ENCODE measurements at regions not wholly inside any gene's neighbourhood (a gene's known extent, or its start where the extent isn't known, plus 50 kb on each side); places are given as distances from the start of the nearest gene placed in this dataset.

DNA sequence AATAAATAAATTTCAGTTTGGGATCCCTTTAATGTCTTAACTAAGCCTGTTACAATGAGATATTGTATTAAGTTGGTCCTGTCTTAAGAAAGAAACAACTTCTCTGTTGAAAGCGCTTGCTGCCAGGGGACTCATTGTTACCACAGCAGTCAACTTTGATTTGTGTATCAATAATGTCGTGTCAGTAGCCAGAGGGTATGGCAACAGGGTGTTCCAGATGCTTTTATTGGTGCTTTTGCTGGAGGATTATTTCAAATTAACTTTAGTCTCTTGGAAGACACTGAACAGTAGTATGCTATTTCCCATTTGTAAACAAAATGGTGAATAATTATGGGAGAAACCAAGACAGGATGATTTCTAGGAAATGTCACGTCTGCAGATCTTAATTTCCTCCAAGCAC is 91.9 kb upstream of the TSHZ2 start:
- 46 to 56% (median 48%) methylated on average over 3 of the region's 3 CpGs for WGBS, 3 donors
- no peaks in the 10 kb centered on the region for H3K4me1 ChIP-seq (ENCODE audit: control insufficient read depth in 3 of 3, insufficient read depth in 2 of 3, low read depth in 1 of 3, low read length in 2 of 3)
- H3K27ac ChIP-seq (ENCODE audit: low read depth in 1 of 3, low read length in 2 of 3), result no peak overlapping the region
- H3K36me3 ChIP-seq (ENCODE audit: control insufficient read depth in 3 of 3, insufficient read depth in 2 of 3, low read depth in 1 of 3, low read length in 3 of 3), result no peaks in the 10 kb centered on the region
- no peak overlapping the region for H3K4me3 ChIP-seq (ENCODE audit: low read depth in 1 of 3, low read length in 3 of 3)
- H3K27me3 ChIP-seq (ENCODE audit: control insufficient read depth in 3 of 3, insufficient read depth in 3 of 3, low read length in 3 of 3), result no peaks in the 10 kb centered on the region
- FAIRE-seq, result no peak
- DNase-seq, result no peak
- no peaks in the 10 kb centered on the region for H3K9me3 ChIP-seq (ENCODE audit: control insufficient read depth in 2 of 2, insufficient read depth in 1 of 2, low read depth in 1 of 2, low read length in 1 of 2)

DNA sequence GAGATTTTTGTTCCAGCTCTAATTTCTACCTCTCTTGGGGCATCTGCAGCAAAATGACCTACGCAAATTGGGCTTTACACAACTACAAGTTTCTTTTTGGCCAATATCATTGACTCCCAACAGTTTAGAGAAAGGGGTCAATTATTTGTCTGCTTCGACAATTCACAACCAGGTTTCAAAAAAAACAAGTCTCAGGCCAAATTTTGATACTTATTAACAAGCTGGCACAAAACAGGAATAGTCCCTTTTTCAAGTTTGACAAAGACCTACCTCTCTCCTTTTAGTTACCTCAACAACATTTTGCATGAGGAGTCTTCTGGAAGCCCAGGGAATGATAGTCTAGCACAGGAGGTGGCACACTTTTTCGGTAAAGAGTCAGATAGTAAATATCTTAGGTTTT is 97.9 kb upstream of the TSHZ2 start:
- H3K4me3 ChIP-seq (ENCODE audit: low read depth in 1 of 3, low read length in 3 of 3), result no peak overlapping the region
- no peaks in the 10 kb centered on the region for H3K36me3 ChIP-seq (ENCODE audit: control insufficient read depth in 3 of 3, insufficient read depth in 2 of 3, low read depth in 1 of 3, low read length in 3 of 3)
- peaks cover 0 to 2% (median 0%) of the 10 kb centered on the region in 3 donors for H3K27me3 ChIP-seq (ENCODE audit: control insufficient read depth in 3 of 3, insufficient read depth in 3 of 3, low read length in 3 of 3)
- no peak overlapping the region for H3K27ac ChIP-seq (ENCODE audit: low read depth in 1 of 3, low read length in 2 of 3)
- H3K4me1 ChIP-seq (ENCODE audit: control insufficient read depth in 3 of 3, insufficient read depth in 2 of 3, low read depth in 1 of 3, low read length in 2 of 3), result no peaks in the 10 kb centered on the region
- no peak for DNase-seq
- H3K9me3 ChIP-seq (ENCODE audit: control insufficient read depth in 2 of 2, insufficient read depth in 1 of 2, low read depth in 1 of 2, low read length in 1 of 2), result no peaks in the 10 kb centered on the region
- FAIRE-seq, result no peak
- 82 to 97% (median 94%) methylated on average over 3 of the region's 3 CpGs for WGBS, 3 donors

DNA sequence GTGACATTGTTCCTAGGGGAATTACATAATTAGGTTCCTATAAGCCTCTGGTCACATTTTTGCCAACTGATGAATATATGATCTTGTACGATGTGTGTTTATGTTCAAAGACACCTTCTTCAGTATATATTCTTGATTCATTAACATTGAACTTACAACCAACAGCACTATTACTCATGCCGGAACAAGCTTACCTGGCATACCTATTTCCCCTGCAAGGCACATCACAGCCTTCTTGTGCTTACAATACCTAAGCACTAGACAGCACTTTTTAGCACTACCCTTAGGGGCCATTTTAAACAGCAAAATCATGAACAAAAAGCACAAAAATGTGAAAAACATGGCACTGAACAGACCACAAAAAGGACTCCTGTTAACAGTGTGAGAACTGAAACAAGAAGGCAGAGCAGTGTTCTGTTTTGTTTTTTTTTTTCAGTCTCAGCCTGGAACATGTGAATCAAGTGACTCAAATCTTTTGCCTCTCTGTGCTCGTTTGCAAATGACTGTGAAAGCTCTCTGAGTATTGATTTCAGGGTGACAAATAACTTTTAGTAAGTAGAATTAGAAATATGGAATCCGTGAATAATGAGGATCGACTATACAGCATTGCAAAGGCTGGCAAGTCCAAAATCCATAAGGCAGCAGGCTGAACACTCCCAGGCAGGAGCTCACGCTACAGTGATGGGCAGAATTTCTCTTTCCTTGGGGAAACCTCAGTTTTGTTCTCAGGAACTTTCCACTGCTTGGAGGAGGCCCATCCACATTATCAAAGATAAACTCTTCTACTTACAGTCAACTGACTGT is 102.3 kb upstream of the TSHZ2 start:
- H3K4me3 ChIP-seq (ENCODE audit: low read depth in 1 of 3, low read length in 3 of 3), result no peak overlapping the region
- H3K4me1 ChIP-seq (ENCODE audit: control insufficient read depth in 3 of 3, insufficient read depth in 2 of 3, low read depth in 1 of 3, low read length in 2 of 3), result no peaks in the 10 kb centered on the region
- H3K27me3 ChIP-seq (ENCODE audit: control insufficient read depth in 3 of 3, insufficient read depth in 3 of 3, low read length in 3 of 3), result peaks cover 0 to 4% (median 0%) of the 10 kb centered on the region in 3 donors
- no peak overlapping the region for H3K27ac ChIP-seq (ENCODE audit: low read depth in 1 of 3, low read length in 2 of 3)
- WGBS, 3 donors, result 71 to 84% (median 78%) methylated on average over 6 of the region's 6 CpGs
- FAIRE-seq (no peak), DNase-seq (no peak)
- H3K36me3 ChIP-seq (ENCODE audit: control insufficient read depth in 3 of 3, insufficient read depth in 2 of 3, low read depth in 1 of 3, low read length in 3 of 3), result no peaks in the 10 kb centered on the region
- no peaks in the 10 kb centered on the region for H3K9me3 ChIP-seq (ENCODE audit: control insufficient read depth in 2 of 2, insufficient read depth in 1 of 2, low read depth in 1 of 2, low read length in 1 of 2)

DNA sequence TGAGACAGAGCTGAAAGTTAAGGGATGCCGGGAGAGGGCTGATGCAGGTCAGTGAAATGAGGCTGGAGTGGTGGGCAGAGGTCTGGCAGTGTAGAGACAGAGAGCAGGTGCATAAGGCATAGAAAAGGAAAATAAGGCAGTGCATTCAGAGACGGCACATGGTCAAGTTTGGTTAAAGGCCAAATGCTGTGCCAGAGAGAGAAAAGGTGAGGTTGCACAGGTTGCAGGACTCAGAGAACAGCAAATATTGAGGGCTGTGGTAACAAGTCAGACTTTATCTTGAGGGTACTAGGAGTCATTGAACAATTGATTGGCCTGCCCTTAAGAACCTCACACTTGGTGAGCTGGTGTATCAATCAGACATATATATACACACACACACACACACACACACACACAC is 102.9 kb upstream of the TSHZ2 start:
- 84 to 91% (median 87%) methylated on average over 2 of the region's 2 CpGs for WGBS, 3 donors
- Histone ChIP-seq H3K36me3 (ENCODE audit: control insufficient read depth in 3 of 3, insufficient read depth in 2 of 3, low read depth in 1 of 3, low read length in 3 of 3) (no peaks in the 10 kb centered on the region), H3K27me3 (ENCODE audit: control insufficient read depth in 3 of 3, insufficient read depth in 3 of 3, low read length in 3 of 3) (peaks cover 0 to 4% (median 4%) of the 10 kb centered on the region in 3 donors), H3K9me3 (ENCODE audit: control insufficient read depth in 2 of 2, insufficient read depth in 1 of 2, low read depth in 1 of 2, low read length in 1 of 2) (no peaks in the 10 kb centered on the region), H3K27ac (ENCODE audit: low read depth in 1 of 3, low read length in 2 of 3) (no peak overlapping the region), H3K4me3 (ENCODE audit: low read depth in 1 of 3, low read length in 3 of 3) (no peak overlapping the region), H3K4me1 (ENCODE audit: control insufficient read depth in 3 of 3, insufficient read depth in 2 of 3, low read depth in 1 of 3, low read length in 2 of 3) (no peaks in the 10 kb centered on the region)
- DNase-seq (no peak), FAIRE-seq (no peak)

DNA sequence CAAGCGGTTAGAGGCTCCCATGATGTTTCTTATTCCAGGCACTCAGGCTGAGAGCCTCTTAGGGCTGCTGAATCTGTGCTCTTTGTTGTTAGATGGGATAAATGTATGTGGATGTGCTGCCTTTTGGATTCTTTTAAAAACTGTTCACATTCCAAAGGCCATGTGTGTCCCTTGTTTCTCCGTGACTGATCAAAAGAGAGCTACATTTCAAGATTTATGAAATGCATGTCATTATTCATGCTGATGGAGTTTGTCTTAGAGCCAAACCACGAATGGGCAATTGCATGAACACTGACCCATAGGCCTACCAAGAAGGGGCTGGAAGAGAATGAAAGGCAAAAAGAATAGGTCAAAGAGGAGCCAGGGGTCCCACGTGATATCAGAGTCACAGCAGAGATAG is 104.9 kb upstream of the TSHZ2 start:
- Histone ChIP-seq H3K4me3 (ENCODE audit: low read depth in 1 of 3, low read length in 3 of 3) (no peak overlapping the region), H3K4me1 (ENCODE audit: control insufficient read depth in 3 of 3, insufficient read depth in 2 of 3, low read depth in 1 of 3, low read length in 2 of 3) (no peaks in the 10 kb centered on the region), H3K9me3 (ENCODE audit: control insufficient read depth in 2 of 2, insufficient read depth in 1 of 2, low read depth in 1 of 2, low read length in 1 of 2) (no peaks in the 10 kb centered on the region), H3K27me3 (ENCODE audit: control insufficient read depth in 3 of 3, insufficient read depth in 3 of 3, low read length in 3 of 3) (peaks cover 0 to 4% (median 2%) of the 10 kb centered on the region in 3 donors), H3K27ac (ENCODE audit: low read depth in 1 of 3, low read length in 2 of 3) (no peak overlapping the region), H3K36me3 (ENCODE audit: control insufficient read depth in 3 of 3, insufficient read depth in 2 of 3, low read depth in 1 of 3, low read length in 3 of 3) (no peaks in the 10 kb centered on the region)
- FAIRE-seq (no peak), DNase-seq (no peak)
- WGBS, 3 donors, result 68 to 72% (median 69%) methylated on average over 4 of the region's 4 CpGs

DNA sequence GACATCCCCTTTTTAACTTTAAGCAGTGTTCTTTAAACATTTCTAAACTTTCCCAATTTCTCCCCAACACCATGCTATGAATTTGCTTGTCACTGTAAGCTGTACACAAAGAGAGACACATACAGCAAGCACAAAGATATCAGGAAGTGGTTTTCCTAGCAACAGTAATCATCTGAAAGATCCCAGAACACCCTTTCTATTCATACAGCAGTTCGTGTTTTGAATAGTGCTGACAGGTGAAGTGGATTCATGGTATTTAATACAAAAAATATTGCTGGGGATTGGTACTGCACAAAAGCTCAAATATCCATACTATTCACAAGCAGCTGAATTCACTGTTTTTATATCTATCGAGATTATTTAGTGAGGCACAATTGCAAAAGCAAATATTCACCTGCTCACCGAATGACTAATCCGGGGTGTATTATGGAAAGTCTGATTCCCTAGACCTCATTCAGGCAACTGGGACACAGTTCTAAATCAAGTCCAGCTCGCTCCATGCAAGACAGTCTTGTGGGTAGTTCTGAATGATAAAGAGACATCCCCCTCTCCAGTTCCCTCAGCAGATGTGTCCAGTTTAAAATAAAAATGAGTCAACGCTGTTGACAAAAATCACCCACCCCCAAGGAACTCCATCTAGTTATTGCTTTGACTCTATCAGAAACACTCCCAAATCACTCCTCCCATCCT is 107.1 kb upstream of the TSHZ2 start:
- no peak for DNase-seq
- H3K27me3 ChIP-seq (ENCODE audit: control insufficient read depth in 3 of 3, insufficient read depth in 3 of 3, low read length in 3 of 3), result peaks cover 0 to 4% (median 2%) of the 10 kb centered on the region in 3 donors
- H3K36me3 ChIP-seq (ENCODE audit: control insufficient read depth in 3 of 3, insufficient read depth in 2 of 3, low read depth in 1 of 3, low read length in 3 of 3), result no peaks in the 10 kb centered on the region
- no peaks in the 10 kb centered on the region for H3K4me1 ChIP-seq (ENCODE audit: control insufficient read depth in 3 of 3, insufficient read depth in 2 of 3, low read depth in 1 of 3, low read length in 2 of 3)
- H3K4me3 ChIP-seq (ENCODE audit: low read depth in 1 of 3, low read length in 3 of 3), result no peak overlapping the region
- no peak for FAIRE-seq
- no peak overlapping the region for H3K27ac ChIP-seq (ENCODE audit: low read depth in 1 of 3, low read length in 2 of 3)
- no peaks in the 10 kb centered on the region for H3K9me3 ChIP-seq (ENCODE audit: control insufficient read depth in 2 of 2, insufficient read depth in 1 of 2, low read depth in 1 of 2, low read length in 1 of 2)
- 44 to 66% (median 60%) methylated on average over 6 of the region's 6 CpGs for WGBS, 3 donors

DNA sequence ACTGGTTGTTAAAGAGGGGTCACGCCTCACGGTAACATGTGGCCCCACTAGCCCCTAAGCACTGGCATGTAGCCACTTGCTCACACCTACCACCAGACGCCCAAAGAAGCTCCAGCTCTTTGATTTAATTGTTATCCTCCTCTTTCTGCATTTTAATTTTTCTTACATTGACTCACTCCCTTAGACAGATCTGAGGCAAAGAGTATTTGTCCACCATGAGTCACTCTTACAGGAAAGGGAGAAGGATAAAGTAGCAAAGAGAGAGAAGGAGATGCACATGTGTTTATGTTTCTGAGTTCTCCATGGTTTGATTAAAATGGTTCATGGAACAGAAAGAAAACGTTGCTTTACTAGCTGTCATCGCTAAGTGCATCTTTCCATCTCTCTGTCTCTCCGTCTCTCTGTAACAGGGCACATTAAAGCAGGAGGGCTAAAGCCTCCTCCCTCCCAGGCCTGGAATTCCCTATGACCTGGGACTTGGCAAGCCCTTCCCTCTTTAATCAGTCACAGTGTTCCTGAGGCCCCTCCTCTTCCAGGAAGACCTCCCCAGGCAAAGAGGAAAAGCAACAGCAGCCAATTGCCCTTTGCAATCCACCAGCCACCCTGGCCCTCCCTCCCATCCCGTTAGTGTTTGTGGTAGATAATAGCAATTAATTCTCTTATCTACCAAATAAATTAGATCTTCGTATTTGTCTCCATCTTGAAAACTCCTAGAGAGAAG is 112.8 kb upstream of the TSHZ2 start:
- 47 to 61% (median 54%) methylated on average over 8 of the region's 8 CpGs for WGBS, 3 donors
- FAIRE-seq, result no peak
- Histone ChIP-seq H3K36me3 (ENCODE audit: control insufficient read depth in 3 of 3, insufficient read depth in 2 of 3, low read depth in 1 of 3, low read length in 3 of 3) (no peaks in the 10 kb centered on the region), H3K27me3 (ENCODE audit: control insufficient read depth in 3 of 3, insufficient read depth in 3 of 3, low read length in 3 of 3) (no peaks in the 10 kb centered on the region), H3K27ac (ENCODE audit: low read depth in 1 of 3, low read length in 2 of 3) (no peak overlapping the region), H3K9me3 (ENCODE audit: control insufficient read depth in 2 of 2, insufficient read depth in 1 of 2, low read depth in 1 of 2, low read length in 1 of 2) (no peaks in the 10 kb centered on the region), H3K4me3 (ENCODE audit: low read depth in 1 of 3, low read length in 3 of 3) (no peak overlapping the region), H3K4me1 (ENCODE audit: control insufficient read depth in 3 of 3, insufficient read depth in 2 of 3, low read depth in 1 of 3, low read length in 2 of 3) (no peaks in the 10 kb centered on the region)
- DNase-seq, result no peak

DNA sequence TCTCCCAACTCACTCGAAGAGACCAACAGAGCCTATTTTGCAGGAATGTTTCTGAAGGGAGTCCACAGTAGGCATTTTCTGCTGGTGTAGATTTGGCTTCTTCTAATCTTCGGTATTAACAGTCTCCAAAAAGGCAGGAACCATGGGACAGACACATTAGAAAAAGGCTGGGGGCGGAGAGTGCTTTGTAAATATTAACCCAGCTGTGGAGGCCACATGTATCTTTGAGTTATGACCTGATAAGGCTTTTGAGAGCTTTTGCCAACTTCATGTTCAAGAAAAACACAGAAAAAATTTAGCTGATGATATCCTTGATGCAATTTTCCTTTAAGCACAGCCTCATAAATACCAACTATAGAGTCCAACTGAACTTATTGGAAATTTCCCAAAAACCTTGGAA is 119.4 kb upstream of the TSHZ2 start:
- DNase-seq (no peak), FAIRE-seq (no peak)

More for the DNA sequence above, 119.4 kb upstream of the TSHZ2 start:
- WGBS, 3 donors, result 12 to 55% (median 25%) methylated on average over 3 of the region's 3 CpGs
- Histone ChIP-seq H3K4me3 (ENCODE audit: low read depth in 1 of 3, low read length in 3 of 3) (no peak overlapping the region), H3K9me3 (ENCODE audit: control insufficient read depth in 2 of 2, insufficient read depth in 1 of 2, low read depth in 1 of 2, low read length in 1 of 2) (no peaks in the 10 kb centered on the region), H3K4me1 (ENCODE audit: control insufficient read depth in 3 of 3, insufficient read depth in 2 of 3, low read depth in 1 of 3, low read length in 2 of 3) (no peaks in the 10 kb centered on the region), H3K36me3 (ENCODE audit: control insufficient read depth in 3 of 3, insufficient read depth in 2 of 3, low read depth in 1 of 3, low read length in 3 of 3) (no peaks in the 10 kb centered on the region), H3K27ac (ENCODE audit: low read depth in 1 of 3, low read length in 2 of 3) (no peak overlapping the region), H3K27me3 (ENCODE audit: control insufficient read depth in 3 of 3, insufficient read depth in 3 of 3, low read length in 3 of 3) (peaks cover 0 to 2% (median 0%) of the 10 kb centered on the region in 3 donors)
